ENCODE measurements at regions not wholly inside any gene's neighbourhood (a gene's known extent, or its start where the extent isn't known, plus 50 kb on each side); places are given as distances from the start of the nearest gene placed in this dataset.

DNA sequence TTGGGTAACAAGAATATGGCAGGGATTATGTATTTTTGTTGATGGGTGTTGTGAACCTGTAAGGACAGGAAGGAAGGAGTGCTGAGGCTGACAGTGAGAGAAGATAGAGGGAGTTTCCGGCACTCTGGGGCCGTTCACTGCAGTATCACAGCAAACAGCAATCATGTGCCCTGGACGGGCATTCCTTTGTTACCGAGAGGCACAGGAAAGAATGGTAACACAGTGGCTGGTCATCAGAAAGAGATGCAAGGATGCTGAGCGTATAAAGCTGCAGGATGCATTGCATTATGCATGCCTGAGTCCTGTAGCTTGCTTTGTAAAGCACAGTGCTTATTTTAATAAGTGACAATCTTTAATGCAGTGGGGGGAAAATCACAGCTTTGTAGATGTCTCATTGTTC is 286.8 kb downstream of the RPS24 start:
- no peak for DNase-seq (ENCODE audit: low read depth)

DNA sequence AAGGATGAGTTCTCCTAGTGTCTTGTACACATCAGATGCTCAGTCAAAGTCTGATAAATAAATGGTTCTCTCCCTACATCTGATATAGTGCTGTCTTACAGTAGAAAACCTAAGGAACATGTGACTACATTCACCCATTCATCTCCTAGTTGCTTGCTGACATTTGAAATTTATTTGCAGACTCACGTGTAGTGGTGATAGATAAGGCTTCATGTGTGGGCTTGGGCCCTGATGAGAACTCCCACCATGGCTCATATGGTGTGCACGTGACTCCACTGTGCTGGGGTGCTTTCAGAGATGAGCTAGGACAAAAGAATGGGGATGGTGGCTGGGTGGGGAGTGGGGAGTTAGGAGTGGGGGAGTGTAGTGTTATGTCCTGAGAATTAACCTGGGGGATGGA is 287.3 kb downstream of the RPS24 start:
- no peak for DNase-seq (ENCODE audit: low read depth)

- no peak for DNase-seq (ENCODE audit: low read depth)
These were observed 287.8 kb downstream of the RPS24 start for GRCh38 chr10:78321500-78321899.

DNA sequence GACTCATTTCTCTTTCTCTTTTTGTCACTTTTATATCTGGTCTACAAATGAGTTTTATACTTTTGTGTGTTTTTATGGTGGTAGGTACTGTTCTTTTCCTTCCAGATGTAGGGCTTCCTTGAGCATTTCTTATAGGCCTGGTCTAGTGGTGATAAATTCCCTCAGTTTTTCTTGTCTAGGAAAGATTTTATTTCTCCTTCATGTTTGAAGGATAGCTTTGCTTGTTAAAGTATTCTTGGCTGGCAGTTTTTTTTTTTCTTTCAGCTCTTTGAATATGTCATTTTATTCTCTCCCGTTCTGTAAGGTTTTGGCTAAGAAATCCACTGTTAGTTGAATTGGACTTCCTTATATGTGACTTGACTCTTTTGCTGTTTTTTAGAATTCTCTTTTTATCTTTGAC is 292.7 kb downstream of the RPS24 start:
- DNase-seq (ENCODE audit: low read depth): no peak

GRCh38 chr10:78327778-78328591 is 294.3 kb downstream of the RPS24 start:
- DNase-seq (ENCODE audit: low read depth): no peak

- DNase-seq (ENCODE audit: low read depth): no peak
These were observed 295.1 kb downstream of the RPS24 start for GRCh38 chr10:78328592-78329404.

DNA sequence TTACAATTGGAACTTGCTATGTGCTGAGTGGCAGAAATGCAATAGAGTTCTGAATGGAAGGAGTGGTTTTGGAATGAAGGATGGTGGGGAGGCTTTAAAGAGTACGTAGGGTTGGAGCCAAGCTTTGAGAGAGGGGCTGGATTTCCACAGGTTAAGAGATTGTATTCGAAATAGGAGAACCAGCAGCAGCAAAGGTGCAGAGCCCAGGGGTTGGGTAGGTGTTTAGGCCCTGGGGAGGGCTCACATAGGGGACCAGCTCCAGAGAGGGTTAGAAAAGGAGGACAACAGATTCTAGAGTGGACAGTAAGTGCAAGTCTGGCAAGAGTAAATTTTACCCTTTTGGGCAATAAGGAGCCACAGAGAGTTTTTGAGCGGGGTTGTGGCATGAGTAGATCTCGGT is 297.2 kb downstream of the RPS24 start:
- DNase-seq (ENCODE audit: low read depth): no peak

GRCh38 chr10:78331391-78331922 is 297.8 kb downstream of the RPS24 start:
- no peak for DNase-seq (ENCODE audit: low read depth)

GRCh38 chr10:78332012-78332411 is 298.3 kb downstream of the RPS24 start:
- DNase-seq (ENCODE audit: low read depth): no peak

- no peak for DNase-seq (ENCODE audit: low read depth)
These were observed 299.0 kb downstream of the RPS24 start for GRCh38 chr10:78332657-78333056.

- DNase-seq (ENCODE audit: low read depth): no peak
These were observed 299.9 kb downstream of the RPS24 start for GRCh38 chr10:78333362-78334143.

GRCh38 chr10:78335371-78335690 is 301.7 kb downstream of the RPS24 start:
- no peak for DNase-seq (ENCODE audit: low read depth)

DNA sequence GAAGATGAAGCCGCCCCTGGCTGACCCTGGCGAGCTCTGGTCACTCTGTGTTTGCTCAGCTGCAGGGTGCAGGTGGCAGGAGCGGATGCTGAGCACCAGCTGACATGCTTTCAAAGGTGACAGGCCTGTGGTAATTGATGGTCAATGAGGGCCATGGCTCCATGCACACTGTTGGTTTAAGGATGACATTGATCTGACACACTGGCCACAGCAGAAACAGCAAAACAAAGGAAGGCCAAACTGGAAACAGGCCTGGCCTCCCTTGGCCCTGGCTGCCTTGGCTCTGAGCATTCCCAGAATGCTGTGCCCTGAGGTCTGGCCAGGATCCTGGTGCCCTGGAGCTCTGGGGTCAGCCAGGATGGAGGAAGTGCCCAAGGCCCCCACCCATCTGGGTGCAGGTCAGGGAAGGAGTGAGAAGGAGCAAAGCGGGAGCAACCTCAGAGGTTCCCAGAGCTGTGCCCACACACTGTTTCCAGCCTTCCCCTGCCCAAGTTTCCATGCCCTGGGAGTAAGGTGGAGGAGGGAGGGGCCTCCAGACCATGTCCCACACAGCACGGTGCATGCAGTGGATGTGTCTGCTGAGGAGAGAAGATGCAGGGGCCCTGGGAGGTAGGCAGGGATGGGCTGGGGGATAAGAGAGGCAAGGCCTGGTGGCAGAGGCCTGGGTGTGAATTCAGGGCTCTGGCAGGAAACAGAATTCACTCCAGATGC is 302.2 kb downstream of the RPS24 start:
- DNase-seq (ENCODE audit: low read depth): no peak

GRCh38 chr10:78336402-78336791 is 302.7 kb downstream of the RPS24 start:
- DNase-seq (ENCODE audit: low read depth): no peak

- DNase-seq (ENCODE audit: low read depth): no peak
These were observed 303.4 kb downstream of the RPS24 start for GRCh38 chr10:78337016-78337415.

DNA sequence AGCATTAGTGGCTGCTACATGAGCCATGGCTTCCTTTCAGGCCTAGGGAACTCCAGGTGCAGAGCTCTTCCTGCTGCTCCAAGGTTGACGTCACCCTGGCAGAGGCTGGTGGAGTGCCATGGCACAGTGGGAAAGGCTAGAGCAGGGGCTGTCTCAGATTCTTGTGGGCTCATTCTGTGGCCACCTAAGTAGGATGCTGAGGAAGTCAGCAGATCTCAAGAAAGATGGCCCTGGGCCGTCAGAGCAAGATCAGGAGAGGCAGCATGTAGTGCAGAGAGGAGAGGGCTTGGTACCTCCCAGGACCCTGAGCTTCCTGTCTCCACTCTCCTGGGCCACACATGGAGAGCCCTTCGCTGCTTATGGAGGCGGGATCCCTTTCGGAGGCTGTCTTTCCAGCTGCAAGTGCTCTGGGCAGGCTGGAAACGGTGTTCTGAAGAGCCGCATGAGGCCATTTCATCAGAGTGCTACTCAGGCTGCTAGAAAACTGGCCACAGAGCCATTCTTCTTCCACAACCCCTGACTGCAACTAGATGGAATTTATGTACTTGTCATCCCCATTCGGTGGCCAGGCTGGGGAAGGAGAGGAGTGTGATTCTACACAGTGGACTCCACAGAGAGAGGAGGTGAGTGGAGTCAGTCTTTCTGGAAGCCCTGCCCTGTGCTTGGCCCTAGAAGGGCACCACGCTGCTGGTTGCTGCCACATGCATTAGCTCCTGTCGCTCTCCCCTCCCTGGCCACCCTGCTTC is 304.2 kb downstream of the RPS24 start:
- no peak for DNase-seq (ENCODE audit: low read depth)

GRCh38 chr10:78338717-78339116 is 305.1 kb downstream of the RPS24 start:
- DNase-seq (ENCODE audit: low read depth): no peak

DNA sequence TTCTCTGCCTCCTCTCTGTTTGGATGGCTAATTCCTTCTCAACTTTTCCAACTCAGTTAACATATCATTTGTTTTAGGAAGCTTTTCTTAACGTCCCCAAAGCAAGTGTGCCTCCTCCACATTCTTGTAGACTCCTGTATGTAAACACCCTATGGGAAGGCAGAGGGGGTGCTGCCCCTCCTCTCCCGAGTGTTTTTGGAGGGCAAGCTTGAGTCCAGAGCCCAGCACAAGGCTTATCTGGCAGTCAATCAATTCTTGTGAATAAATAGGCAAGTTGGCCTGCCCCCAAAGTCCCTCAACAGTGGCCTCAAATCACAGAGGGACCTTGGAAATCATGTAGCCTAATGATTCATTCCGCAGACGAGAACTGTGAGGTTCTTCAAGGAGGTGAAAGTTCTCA is 305.6 kb downstream of the RPS24 start:
- DNase-seq (ENCODE audit: low read depth): no peak

DNA sequence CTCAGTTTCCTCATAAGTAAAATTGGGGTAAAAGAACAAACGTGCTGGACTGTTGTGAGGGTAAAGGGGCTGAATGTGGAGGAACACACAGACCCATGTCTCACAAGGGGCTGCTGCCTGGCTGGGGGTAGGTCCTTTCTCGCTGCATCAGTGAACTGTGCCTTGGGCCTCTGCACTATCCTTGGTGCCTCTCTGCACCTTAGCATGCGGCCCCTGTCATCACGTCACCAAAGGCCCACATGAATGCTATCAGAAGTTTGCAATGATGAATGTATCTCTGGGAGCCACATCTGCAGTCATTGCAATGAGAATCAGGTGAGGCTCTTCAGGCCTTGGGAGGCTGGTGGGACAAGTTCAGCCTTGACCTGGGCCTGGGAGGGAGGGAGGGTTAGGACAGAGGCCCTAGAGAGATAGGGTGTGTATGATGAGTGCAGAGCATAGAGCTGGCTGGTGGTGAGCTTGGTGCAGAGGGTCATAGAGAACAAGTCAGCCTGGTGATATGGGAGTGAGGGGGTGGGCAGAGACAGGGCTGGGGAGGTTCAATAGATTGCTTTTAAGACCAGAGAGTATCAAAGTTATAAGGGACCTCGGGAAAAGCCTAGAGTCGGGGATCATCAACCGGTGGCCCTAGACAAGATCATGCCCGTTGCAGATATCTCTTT is 308.4 kb downstream of the RPS24 start:
- DNase-seq (ENCODE audit: low read depth): no peak

DNA sequence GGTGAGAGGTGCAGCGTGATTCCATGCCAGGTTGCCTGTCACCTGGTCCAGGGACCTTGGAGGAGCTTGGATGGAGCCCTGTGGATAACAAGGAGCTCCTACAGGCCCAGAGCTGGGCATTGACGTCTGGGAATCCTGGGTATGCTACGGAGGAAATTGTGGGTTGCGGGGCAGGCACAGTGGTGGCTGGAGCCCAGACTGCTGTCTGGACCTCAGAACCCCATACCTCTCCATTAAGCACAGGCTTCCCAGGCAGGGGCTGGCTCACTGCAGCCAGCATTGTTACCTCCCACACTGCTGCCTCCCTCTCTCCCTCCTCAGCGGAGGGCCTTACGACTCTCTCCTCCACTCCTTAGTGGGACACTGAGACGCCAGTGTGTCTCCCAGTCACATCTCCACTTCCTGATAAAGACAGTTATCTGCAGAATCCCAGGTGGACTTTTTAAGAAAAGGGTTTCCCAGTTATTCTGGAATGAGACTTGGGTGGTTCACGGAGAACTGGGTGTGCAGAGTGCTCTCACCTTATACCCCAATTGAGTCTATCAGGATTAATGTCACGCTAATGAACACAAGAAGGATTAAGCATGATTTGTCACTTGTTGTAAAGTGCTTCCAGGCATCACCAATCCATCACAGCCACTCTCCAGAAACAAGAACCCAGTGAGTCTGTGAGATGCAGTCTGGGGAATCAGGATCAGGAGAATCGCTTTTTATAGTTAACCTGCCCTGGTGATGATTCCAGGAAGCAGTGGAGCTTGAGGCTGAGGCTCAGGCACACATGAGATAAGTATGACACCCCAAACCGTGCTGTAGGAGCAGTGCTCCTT is 309.4 kb downstream of the RPS24 start:
- no peak for DNase-seq (ENCODE audit: low read depth)

Data from activated T-cell treated with anti-CD3 and anti-CD28 coated beads for 48 hours (primary cell).